GM12878 (cell line): ENCODE measurements at regions not wholly inside any gene's neighbourhood (a gene's known extent, or its start where the extent isn't known, plus 50 kb on each side); places are given as distances from the start of the nearest gene placed in this dataset.

Experiments used
- ZBTB33 ChIP-seq: fragments of 450-650 bp; IDR thresholded peaks from 2 replicates; pipeline ENCODE4 v1.6.1; 2017; ENCODE audit warnings: mild to moderate bottlenecking
- TF ChIP-seq, protein P1 (sequence below): IDR thresholded peaks from 2 replicates; pipeline ENCODE4 v1.6.1; 2011; ENCODE audit warnings: low read depth, low read length, improper control_type of control experiment, borderline replicate concordance

GRCh38 chr15:25587616-25588340 lies 149.0 kb upstream of the UBE3A start:
- TF ChIP-seq ZBTB33, result no peak
- TF ChIP-seq, protein P1, sequence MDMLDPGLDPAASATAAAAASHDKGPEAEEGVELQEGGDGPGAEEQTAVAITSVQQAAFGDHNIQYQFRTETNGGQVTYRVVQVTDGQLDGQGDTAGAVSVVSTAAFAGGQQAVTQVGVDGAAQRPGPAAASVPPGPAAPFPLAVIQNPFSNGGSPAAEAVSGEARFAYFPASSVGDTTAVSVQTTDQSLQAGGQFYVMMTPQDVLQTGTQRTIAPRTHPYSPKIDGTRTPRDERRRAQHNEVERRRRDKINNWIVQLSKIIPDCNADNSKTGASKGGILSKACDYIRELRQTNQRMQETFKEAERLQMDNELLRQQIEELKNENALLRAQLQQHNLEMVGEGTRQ, result no peak
